Naive B cell (primary cell): ENCODE measurements at regions not wholly inside any gene's neighbourhood (a gene's known extent, or its start where the extent isn't known, plus 50 kb on each side); places are given as distances from the start of the nearest gene placed in this dataset.
"Not testable (repeated sequence)": the region's sequence is repeated elsewhere in the genome, so short reads cannot be mapped to it uniquely, and the experiment has no call there.

Source experiments
- ATAC-seq, 2 donors: fragments of 150-1000 bp; cut with Tn5 transposase; 2 replicates each; pipeline ENCODE4 v1.10.0; 2021; ENCODE audit warnings: low read depth in 2 of 2, mild to moderate bottlenecking in 2 of 2, moderate library complexity in 2 of 2
- DNase-seq: peaks from one replicate; pipeline ENCODE4 v3.0.0; 2022
- H3K27ac Mint-ChIP-seq, 6 donors: one replicate each; pipeline ENCODE4 v1.8.0; 2020 to 2022; ENCODE audit warnings: mild to moderate bottlenecking in 6 of 6, mixed read lengths in 6 of 6, moderate library complexity in 5 of 6, inconsistent platforms in 2 of 6
- H3K27me3 Mint-ChIP-seq, 3 donors: one replicate each; pipeline ENCODE4 v1.8.0; 2021 to 2022; ENCODE audit warnings: mixed read lengths in 3 of 3, mild to moderate bottlenecking in 1 of 3
- H3K36me3 Mint-ChIP-seq, 2 donors: one replicate each; pipeline ENCODE4 v1.8.0; 2020 to 2022; ENCODE audit warnings: mixed read lengths in 2 of 2, inconsistent platforms in 1 of 2, mild to moderate bottlenecking in 1 of 2
- H3K4me1 Mint-ChIP-seq, 3 donors: one replicate each; pipeline ENCODE4 v1.8.0; 2020 to 2022; ENCODE audit warnings: mixed read lengths in 3 of 3, inconsistent platforms in 1 of 3, mild to moderate bottlenecking in 1 of 3, moderate library complexity in 1 of 3
- H3K4me3 Mint-ChIP-seq, 8 donors: one replicate each; pipeline ENCODE4 v1.8.0; 2020 to 2022; ENCODE audit warnings: mild to moderate bottlenecking in 8 of 8, mixed read lengths in 8 of 8, moderate library complexity in 8 of 8, inconsistent platforms in 2 of 8
- H3K9me3 Mint-ChIP-seq, 7 donors: one replicate each; pipeline ENCODE4 v1.8.0; 2020 to 2022; ENCODE audit warnings: mixed read lengths in 7 of 7, mild to moderate bottlenecking in 5 of 7, inconsistent platforms in 2 of 7, moderate library complexity in 1 of 7

DNA sequence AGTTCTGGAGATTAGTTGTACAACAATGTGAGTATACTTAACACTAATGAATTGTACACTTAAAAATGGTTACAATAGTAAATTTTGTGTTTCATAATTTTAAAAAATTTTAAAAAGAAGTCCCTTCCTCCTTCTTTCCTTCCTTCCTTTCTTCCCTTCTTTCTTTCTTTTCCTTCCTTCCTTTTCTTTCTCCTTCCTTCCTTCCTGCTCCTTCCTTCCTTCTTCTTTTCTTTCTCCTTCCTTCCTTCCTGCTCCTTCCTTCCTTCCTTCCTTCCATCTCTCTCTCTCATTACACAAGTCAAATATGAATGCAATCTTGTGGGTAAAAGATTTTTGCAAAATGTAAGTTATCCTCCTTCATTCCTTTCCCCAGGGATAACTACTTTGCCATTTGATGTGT is 97.1 kb upstream of the TBCA start:
- DNase-seq (no peak), ATAC-seq (no peak)
- H3K36me3 Mint-ChIP-seq: no peaks in the 10 kb centered on the region
- peaks cover 0 to 5% (median 0%) of the 10 kb centered on the region in 3 donors for H3K4me1 Mint-ChIP-seq
- no peak overlapping the region for H3K4me3 Mint-ChIP-seq
- no peak overlapping the region for H3K27ac Mint-ChIP-seq
- peaks cover 0 to 2% (median 0%) of the 10 kb centered on the region in 7 donors for H3K9me3 Mint-ChIP-seq
- H3K27me3 Mint-ChIP-seq: peaks cover 0 to 8% (median 0%) of the 10 kb centered on the region in 3 donors

DNA sequence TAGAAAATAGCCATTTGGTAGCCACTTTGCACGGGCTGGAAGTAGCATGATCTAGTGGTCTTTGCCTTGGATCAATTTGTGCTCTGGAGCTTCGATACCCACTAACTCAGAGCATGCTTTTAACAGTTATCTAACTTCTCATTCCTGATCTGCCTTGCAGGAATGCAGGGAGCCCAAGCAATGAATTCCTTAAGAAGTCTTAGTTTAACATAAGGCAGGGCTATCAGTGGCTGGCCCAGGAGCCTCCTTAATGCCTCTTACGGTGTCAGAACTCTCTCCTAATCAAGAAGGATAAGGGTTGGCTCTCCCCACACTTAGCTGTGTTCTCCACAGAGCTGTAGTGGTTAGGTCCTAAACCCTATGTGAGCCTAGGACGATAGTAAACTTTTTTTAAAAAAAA is 95.8 kb upstream of the TBCA start:
- no peak for DNase-seq
- H3K27me3 Mint-ChIP-seq: peaks cover 0 to 8% (median 0%) of the 10 kb centered on the region in 3 donors
- no peaks in the 10 kb centered on the region for H3K4me1 Mint-ChIP-seq
- no peak for ATAC-seq
- peak overlapping the region in 1 of 8 donors; percentile 33 for H3K4me3 Mint-ChIP-seq
- peaks cover 0 to 2% (median 0%) of the 10 kb centered on the region in 7 donors for H3K9me3 Mint-ChIP-seq
- H3K36me3 Mint-ChIP-seq: no peaks in the 10 kb centered on the region
- H3K27ac Mint-ChIP-seq: no peak overlapping the region

GRCh38 chr5:77871016-77871415 is 94.9 kb upstream of the TBCA start:
- ATAC-seq (no peak), DNase-seq (no peak)
- Mint-ChIP-seq H3K4me3 (no peak overlapping the region), H3K27ac (no peak overlapping the region), H3K36me3 (no peaks in the 10 kb centered on the region), H3K9me3 (peaks cover 0 to 2% (median 0%) of the 10 kb centered on the region in 7 donors), H3K4me1 (no peaks in the 10 kb centered on the region), H3K27me3 (peaks cover 0 to 8% (median 0%) of the 10 kb centered on the region in 3 donors)

DNA sequence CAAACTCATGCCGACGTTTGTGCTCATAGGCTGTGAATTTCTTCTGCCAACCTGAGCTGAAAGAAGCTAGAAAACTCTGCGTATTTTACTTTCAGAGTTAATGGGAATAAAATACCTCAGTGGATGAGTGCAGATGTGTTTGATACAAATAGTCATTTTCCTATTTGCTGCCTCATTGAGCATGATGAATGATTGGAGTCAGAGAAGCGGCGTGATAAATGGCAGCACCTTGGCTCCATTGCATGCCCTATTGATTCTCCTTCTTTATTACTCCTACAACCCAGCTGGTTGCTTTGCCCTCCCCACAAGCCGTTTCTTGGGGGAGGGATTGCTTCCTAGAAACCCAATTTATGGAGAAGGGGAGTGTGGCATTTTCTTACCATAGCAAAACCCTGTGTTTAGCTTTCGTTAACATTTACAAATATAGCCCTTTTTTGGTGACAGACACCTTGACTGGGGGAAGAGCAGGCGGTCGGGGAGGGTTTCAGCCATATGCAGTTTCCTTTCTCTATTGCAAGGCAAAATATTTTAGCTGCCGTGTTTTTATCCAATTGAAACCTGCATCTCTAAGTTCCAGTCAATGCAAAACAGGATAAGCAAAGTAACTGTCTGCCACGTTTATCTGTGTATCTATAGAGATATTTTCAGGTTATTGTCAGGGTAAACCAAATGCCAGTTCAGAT is 93.1 kb upstream of the TBCA start:
- H3K4me1 Mint-ChIP-seq: no peaks in the 10 kb centered on the region
- H3K27ac Mint-ChIP-seq: peak overlapping the region in 1 of 6 donors; percentile 76
- no peaks in the 10 kb centered on the region for H3K36me3 Mint-ChIP-seq
- no peak overlapping the region for H3K4me3 Mint-ChIP-seq
- ATAC-seq (no peak), DNase-seq (no peak)
- no peaks in the 10 kb centered on the region for H3K27me3 Mint-ChIP-seq
- H3K9me3 Mint-ChIP-seq: peaks cover 0 to 2% (median 0%) of the 10 kb centered on the region in 7 donors

- Mint-ChIP-seq H3K9me3 (no peaks in the 10 kb centered on the region), H3K27me3 (peaks cover 0 to 6% (median 0%) of the 10 kb centered on the region in 3 donors), H3K4me3 (no peak overlapping the region), H3K36me3 (no peaks in the 10 kb centered on the region), H3K4me1 (no peaks in the 10 kb centered on the region), H3K27ac (no peak overlapping the region)
- ATAC-seq (no peak), DNase-seq (no peak)
These were observed 91.8 kb upstream of the TBCA start for GRCh38 chr5:77867914-77868313.

- Mint-ChIP-seq H3K27ac (peak overlapping the region in 1 of 6 donors; percentile 22), H3K9me3 (no peaks in the 10 kb centered on the region), H3K4me3 (no peak overlapping the region), H3K36me3 (no peaks in the 10 kb centered on the region), H3K27me3 (peaks cover 0 to 11% (median 3%) of the 10 kb centered on the region in 3 donors), H3K4me1 (no peaks in the 10 kb centered on the region)
- ATAC-seq (no peak), DNase-seq (no peak)
These were observed 91.1 kb upstream of the TBCA start for GRCh38 chr5:77867194-77867691.

GRCh38 chr5:77866198-77866597 is 90.1 kb upstream of the TBCA start:
- ATAC-seq (no peak), DNase-seq (no peak)
- Mint-ChIP-seq H3K4me3 (no peak overlapping the region), H3K27ac (no peak overlapping the region), H3K9me3 (no peaks in the 10 kb centered on the region), H3K4me1 (no peaks in the 10 kb centered on the region), H3K36me3 (no peaks in the 10 kb centered on the region), H3K27me3 (peaks cover 0 to 17% (median 7%) of the 10 kb centered on the region in 3 donors)

- H3K27me3 Mint-ChIP-seq: peaks cover 0 to 17% (median 7%) of the 10 kb centered on the region in 3 donors
- peak overlapping the region in 1 of 6 donors; percentile 5 for H3K27ac Mint-ChIP-seq
- H3K4me3 Mint-ChIP-seq: no peak overlapping the region
- no peaks in the 10 kb centered on the region for H3K4me1 Mint-ChIP-seq
- no peaks in the 10 kb centered on the region for H3K36me3 Mint-ChIP-seq
- ATAC-seq: no peak
- no peak for DNase-seq
- no peaks in the 10 kb centered on the region for H3K9me3 Mint-ChIP-seq
These were observed 88.9 kb upstream of the TBCA start for GRCh38 chr5:77864997-77865396.

DNA sequence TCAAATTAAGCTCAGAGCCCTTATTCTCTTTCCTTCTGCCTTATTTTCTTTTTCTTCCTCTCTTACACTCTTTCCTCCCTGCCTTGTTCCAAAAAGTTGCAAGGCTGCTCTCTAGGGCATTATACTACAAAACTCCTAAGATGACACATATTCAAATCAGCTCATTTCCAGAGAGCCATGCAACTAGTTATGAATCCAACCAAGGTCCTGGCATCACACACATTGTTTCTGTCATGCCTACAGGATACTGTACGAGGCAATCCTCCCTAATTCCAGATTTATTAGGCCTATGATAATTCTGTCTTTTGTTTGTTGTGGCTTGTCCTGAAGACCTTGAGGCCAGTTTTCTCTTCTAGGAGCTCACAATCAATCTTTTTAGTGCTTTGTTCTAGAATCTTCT is 87.0 kb upstream of the TBCA start:
- no peak for DNase-seq
- Mint-ChIP-seq H3K27me3 (peaks cover under 1 to 20% (median 14%) of the 10 kb centered on the region in 3 donors), H3K4me3 (no peak overlapping the region), H3K9me3 (no peaks in the 10 kb centered on the region), H3K27ac (no peak overlapping the region), H3K4me1 (no peaks in the 10 kb centered on the region), H3K36me3 (no peaks in the 10 kb centered on the region)
- no peak for ATAC-seq

DNA sequence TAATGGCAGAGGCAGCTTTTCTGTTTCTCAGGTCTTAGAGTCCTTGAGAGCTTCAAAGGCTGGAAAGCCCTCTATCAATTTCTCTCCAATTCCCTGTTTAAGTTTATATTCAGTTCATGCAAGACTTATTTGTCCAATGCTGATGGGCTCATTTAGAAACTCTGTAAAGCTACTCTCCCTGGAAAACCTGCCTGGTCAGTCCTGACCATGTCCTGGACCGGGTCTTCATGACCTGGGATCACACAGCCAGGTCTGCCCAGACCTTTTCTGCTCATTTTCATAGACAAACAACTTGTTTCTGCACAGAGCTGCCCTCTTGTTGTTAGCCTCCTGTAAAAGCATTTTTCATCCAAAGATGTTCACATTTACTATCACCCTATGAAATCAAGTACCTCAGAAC is 85.4 kb upstream of the TBCA start:
- Mint-ChIP-seq H3K4me1 (no peaks in the 10 kb centered on the region), H3K36me3 (no peaks in the 10 kb centered on the region), H3K27me3 (peaks cover 7 to 28% (median 27%) of the 10 kb centered on the region in 3 donors), H3K27ac (no peak overlapping the region), H3K4me3 (no peak overlapping the region), H3K9me3 (no peaks in the 10 kb centered on the region)
- DNase-seq (no peak), ATAC-seq (no peak)

DNA sequence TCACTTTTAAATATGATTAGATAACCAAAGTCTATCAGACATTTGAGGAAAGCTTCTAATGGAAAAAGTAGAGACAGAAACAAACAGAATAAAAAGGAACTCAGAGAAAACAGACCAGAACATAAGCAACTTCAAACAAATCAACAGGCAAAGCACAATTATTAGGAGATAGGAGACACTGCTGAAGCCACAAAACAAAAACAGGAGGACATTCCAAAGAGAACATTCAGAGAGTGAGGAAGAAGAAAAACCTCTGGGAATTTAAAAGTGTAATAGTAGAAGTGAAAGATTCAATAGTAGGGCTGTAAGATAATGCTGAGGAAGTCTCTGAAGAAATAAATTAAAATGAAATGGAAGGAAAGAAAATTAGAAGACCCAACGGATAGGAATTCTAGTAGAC is 83.2 kb upstream of the TBCA start:
- H3K27me3 Mint-ChIP-seq: peaks cover 7 to 37% (median 37%) of the 10 kb centered on the region in 3 donors

DNA sequence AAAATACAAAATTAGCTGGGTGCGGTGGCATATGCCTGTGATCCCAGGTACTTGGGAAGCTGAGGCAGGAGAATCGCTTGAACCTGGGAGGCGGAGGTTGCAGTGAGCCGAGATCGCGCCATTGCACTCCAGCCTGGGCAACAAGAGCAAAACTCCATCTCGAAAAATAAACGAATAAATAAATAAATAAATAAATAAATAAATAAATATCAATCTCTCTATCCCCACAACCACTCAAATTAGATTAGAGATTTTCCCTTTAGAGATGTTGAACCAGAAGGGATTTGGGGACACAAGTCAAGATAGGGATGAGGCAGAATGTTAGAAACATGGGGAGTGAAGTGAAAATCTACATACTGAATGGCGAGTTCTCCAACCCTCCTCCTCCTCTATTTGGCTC is 82.5 kb upstream of the TBCA start:
- not testable (repeated sequence) for H3K9me3 Mint-ChIP-seq, DNase-seq, H3K4me1 Mint-ChIP-seq, H3K4me3 Mint-ChIP-seq, H3K27ac Mint-ChIP-seq, ATAC-seq, H3K36me3 Mint-ChIP-seq
- peaks cover 7 to 37% (median 37%) of the 10 kb centered on the region in 3 donors for H3K27me3 Mint-ChIP-seq

More for the DNA sequence above, 83.2 kb upstream of the TBCA start:
- ATAC-seq (no peak), DNase-seq (no peak)
- Mint-ChIP-seq H3K4me3 (peak overlapping the region in 1 of 8 donors; percentile 7), H3K27ac (no peak overlapping the region), H3K36me3 (no peaks in the 10 kb centered on the region), H3K9me3 (no peaks in the 10 kb centered on the region), H3K4me1 (peaks cover 0 to 4% (median 0%) of the 10 kb centered on the region in 3 donors)

DNA sequence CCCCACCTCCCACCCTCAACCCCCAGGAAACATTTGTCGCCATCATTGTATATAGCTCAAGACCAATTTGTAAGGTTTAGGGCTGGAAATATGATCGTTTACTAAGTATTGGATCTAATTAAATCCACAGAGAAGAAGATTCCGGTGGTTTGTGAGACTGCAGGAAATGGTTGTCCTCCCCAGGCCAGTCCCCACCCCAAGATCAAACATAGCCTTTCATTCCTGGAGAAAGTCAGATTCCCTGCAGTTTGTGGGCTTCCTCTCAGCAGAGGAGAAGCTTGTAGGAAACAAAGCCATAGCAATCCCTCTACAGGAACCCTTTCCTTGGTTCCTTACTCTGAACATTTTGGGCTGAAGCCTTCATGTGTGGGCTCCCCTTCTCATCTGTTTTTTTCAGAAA is 79.2 kb upstream of the TBCA start:
- Mint-ChIP-seq H3K4me1 (peaks cover 16 to 27% (median 26%) of the 10 kb centered on the region in 3 donors), H3K9me3 (peaks cover 0 to 3% (median 0%) of the 10 kb centered on the region in 7 donors), H3K27me3 (peaks cover 7 to 36% (median 20%) of the 10 kb centered on the region in 3 donors), H3K36me3 (no peaks in the 10 kb centered on the region), H3K4me3 (peak overlapping the region in 1 of 8 donors; percentile 50), H3K27ac (peak overlapping the region in 1 of 6 donors; percentile 39)
- DNase-seq (no peak), ATAC-seq (no peak)

- Mint-ChIP-seq H3K4me3 (peak overlapping the region in 7 of 8 donors; percentile 82 to 96 (median 88)), H3K4me1 (peaks cover 16 to 27% (median 26%) of the 10 kb centered on the region in 3 donors), H3K27ac (peak overlapping the region in 2 of 6 donors; percentile 19 to 78), H3K9me3 (peaks cover 0 to 3% (median 0%) of the 10 kb centered on the region in 7 donors), H3K36me3 (no peaks in the 10 kb centered on the region), H3K27me3 (peaks cover 7 to 30% (median 20%) of the 10 kb centered on the region in 3 donors)
- no peak for DNase-seq
- ATAC-seq: no peak
These were observed 77.3 kb upstream of the TBCA start for GRCh38 chr5:77853353-77853907.
